C4-2B (cell line): ENCODE measurements at regions not wholly inside any gene's neighbourhood (a gene's known extent, or its start where the extent isn't known, plus 50 kb on each side); places are given as distances from the start of the nearest gene placed in this dataset.

Source experiments
- CTCF ChIP-seq: fragments of 450-650 bp; conservative IDR thresholded peaks from 2 replicates; pipeline ENCODE4 v1.5.1; 2017; ENCODE audit warnings: mild to moderate bottlenecking
- ZFX ChIP-seq: fragments of 450-650 bp; IDR thresholded peaks from 2 replicates; pipeline ENCODE4 v1.6.1; 2017

- TF ChIP-seq CTCF (no peak), ZFX (no peak)
Observed at GRCh38 chr1:195105773-195106172, 1502.5 kb downstream of the KCNT2 start.
